AG04449 (cell line): ENCODE measurements at regions not wholly inside any gene's neighbourhood (a gene's known extent, or its start where the extent isn't known, plus 50 kb on each side); places are given as distances from the start of the nearest gene placed in this dataset.

Source experiments
- CTCF ChIA-PET: fragments of 350-600 bp; formaldehyde crosslinking; extraction: SDS; loops from one replicate; lab custom pipeline; 2021; ENCODE audit warnings: antibody characterized with exemption; lab: Yijun Ruan, JAX
- POLR2A ChIA-PET: fragments of 400-600, 350-600 bp; formaldehyde crosslinking; extraction: SDS; loops from one replicate; lab custom pipeline; 2020; ENCODE audit warnings: antibody characterized with exemption, inconsistent platforms; lab: Yijun Ruan, JAX
- DNase-seq: peaks from one replicate; pipeline ENCODE4 v3.0.0-alpha.2; 2010; ENCODE audit warnings: low read depth, low spot score
- H3K4me3 ChIP-seq: 2 replicates; pipeline ENCODE4 v1.5.1; 2011; ENCODE audit warnings: low read depth, mild to moderate bottlenecking, control low read depth, low read length
- CTCF ChIP-seq: IDR thresholded peaks from one replicate; pipeline ENCODE4 v1.5.1; 2011; ENCODE audit warnings: mild to moderate bottlenecking, moderate library complexity, low read length, control low read depth, inconsistent platforms; ENCODE audit not compliant: insufficient read depth; ENCODE audit errors: missing control alignments

GRCh38 chr5:172553903-172554302 is 87.2 kb upstream of the NEURL1B start:
- ChIA-PET CTCF (no interaction called here), POLR2A (no interaction called here)
- no peak for TF ChIP-seq CTCF
- H3K4me3 ChIP-seq, result no peak overlapping the region
- DNase-seq, result no peak

DNA sequence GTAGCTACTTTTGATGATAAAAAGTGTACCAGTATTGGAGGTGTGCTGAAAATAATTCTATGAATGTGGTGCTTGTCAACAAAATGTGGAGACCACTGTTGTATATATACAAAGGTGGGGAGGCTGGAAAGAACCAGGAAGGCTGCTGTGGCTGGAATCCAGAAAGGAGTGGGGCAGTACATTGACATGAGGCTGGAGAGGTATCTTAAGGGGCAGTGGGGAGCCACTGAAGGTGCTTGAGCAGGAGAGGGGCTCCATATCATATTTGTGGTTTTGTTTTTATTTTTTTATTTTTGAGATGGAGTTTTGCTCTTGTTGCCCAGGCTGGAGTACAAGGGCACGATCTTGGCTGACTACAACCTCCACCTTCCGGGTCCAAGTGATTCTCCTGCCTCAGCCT is 87.9 kb upstream of the NEURL1B start:
- CTCF ChIA-PET, result no interaction called here
- no peak for TF ChIP-seq CTCF
- no peak for DNase-seq
- POLR2A ChIA-PET, result no interaction called here
- no peak overlapping the region for H3K4me3 ChIP-seq

DNA sequence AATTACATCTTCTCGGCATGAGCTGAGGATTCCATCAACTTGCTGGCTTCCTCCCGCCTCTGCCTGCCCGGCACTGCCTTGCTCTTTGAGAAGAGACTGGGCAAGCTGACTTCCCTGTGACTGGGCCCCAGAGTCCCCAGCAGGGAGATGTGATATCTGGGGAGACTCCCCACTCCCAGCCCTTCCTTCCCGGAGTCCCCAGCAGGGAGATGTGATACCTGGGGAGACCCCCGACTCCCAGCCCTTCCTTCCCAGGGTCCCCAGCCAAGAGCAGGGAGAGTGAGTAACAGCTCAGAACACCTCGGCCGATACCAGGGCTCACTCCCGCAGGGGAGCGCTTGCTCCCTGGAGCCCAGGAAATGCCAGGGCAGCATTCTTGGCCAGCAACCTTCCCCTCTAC is 90.1 kb upstream of the NEURL1B start:
- CTCF ChIA-PET, result no interaction called here
- TF ChIP-seq CTCF, result no peak
- no peak for DNase-seq
- POLR2A ChIA-PET, result no interaction called here
- H3K4me3 ChIP-seq, result no peak overlapping the region

DNA sequence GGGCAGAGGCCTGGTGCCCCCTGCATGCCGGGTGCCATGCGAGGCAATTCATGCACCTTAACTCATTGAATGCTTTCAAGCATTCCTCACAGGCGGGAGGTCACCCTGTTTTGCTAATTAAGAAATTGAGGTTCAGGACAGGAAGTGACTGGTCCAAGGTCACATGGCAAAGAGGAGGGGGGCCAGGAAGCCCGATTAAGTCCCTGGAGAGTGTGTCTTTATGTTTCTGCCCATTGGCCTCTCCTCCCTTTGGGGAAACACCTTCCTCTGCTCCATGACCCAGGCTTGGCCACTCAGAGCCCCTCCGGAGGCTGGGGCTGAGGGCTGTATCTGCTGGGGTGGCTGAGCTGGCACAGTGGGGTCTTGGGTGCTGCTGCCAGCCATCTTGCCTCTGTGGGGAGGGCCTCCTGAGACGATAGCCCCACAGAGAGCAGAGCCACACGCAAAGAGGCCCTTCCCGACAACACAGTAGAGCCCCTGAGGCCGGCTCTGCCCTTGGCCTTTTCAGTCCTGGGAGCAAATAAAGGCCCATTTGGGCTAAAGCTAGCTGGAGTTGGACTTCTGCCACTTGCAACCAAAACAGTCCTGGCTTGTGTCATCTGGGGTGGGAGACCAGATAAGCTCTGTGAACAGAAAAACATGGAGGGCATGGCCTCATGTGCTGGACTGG is 90.8 kb upstream of the NEURL1B start:
- ChIA-PET CTCF (no interaction called here), POLR2A (no interaction called here)
- no peak overlapping the region for H3K4me3 ChIP-seq
- no peak for TF ChIP-seq CTCF
- DNase-seq, result no peak

DNA sequence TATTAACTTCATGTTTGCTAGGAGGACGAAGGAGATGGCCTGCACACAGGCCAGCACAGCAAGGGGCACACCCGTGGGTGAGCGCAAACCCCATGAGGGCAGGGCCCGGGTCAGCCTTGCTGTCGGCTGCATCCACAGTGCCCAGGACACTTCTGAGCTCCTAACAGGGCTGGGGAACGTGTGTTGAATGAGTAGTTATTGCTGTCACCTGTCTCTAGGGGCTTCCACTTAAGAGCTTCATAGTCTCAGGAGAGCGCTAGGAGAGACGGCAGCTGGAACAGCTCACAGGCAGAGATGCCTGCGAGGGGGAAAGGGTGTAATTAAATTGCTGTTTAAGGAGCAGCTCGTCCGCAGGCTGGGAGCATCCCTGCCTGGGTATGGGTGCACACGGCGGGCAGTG is 91.4 kb upstream of the NEURL1B start:
- ChIA-PET CTCF (no interaction called here), POLR2A (no interaction called here)
- no peak for TF ChIP-seq CTCF
- H3K4me3 ChIP-seq, result no peak overlapping the region
- no peak for DNase-seq

- no peak overlapping the region for H3K4me3 ChIP-seq
- ChIA-PET CTCF (no interaction called here), POLR2A (no interaction called here)
- no peak for TF ChIP-seq CTCF
- no peak for DNase-seq
Observed at GRCh38 chr5:172548981-172549687, 91.9 kb upstream of the NEURL1B start.
